ENCODE measurements at regions not wholly inside any gene's neighbourhood (a gene's known extent, or its start where the extent isn't known, plus 50 kb on each side); places are given as distances from the start of the nearest gene placed in this dataset.
"Not testable (repeated sequence)": the region's sequence is repeated elsewhere in the genome, so short reads cannot be mapped to it uniquely, and the experiment has no call there.

GRCh38 chr4:30866346-30866745 is 146.2 kb downstream of the PCDH7 start:
- Histone ChIP-seq H3K9me3 (ENCODE audit: control insufficient read depth, insufficient read depth, low read length) (no peaks in the 10 kb centered on the region), H3K27me3 (ENCODE audit: control insufficient read depth, insufficient read depth, low read length) (no peaks in the 10 kb centered on the region), H3K4me1 (ENCODE audit: control insufficient read depth, insufficient read depth, low read length) (no peaks in the 10 kb centered on the region), H3K36me3 (ENCODE audit: control insufficient read depth, insufficient read depth, low read length) (no peaks in the 10 kb centered on the region), H3K4me3 (ENCODE audit: low read depth, low read length) (no peak overlapping the region), H3K27ac (ENCODE audit: low read depth, low read length) (no peak overlapping the region)
- DNase-seq (ENCODE audit: low read depth in 4 of 6, low spot score in 6 of 6): no peak
- WGBS (ENCODE audit: insufficient coverage): no CpG with 5 or more reads among the region's 1 CpG

DNA sequence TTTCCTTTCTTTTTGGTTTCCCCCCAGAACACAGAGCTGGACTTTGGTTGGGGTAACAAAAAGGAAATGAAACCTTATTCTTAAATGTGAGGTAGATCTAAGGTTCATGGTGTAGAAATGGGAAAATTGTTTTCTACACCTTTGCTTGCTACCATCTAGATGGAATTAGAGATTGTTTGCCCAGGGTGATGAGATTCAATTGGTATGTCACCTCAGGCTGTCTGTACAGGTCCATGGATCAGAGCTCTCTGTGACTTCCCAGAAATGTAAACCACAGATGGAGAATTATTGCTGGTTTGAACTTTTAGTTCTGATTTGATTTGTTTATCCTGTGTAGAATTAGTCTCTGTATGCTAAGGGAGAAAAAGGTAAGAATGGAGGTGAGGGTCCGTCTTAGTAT is 146.7 kb downstream of the PCDH7 start:
- no peaks in the 10 kb centered on the region for H3K27me3 ChIP-seq (ENCODE audit: control insufficient read depth, insufficient read depth, low read length)
- H3K27ac ChIP-seq (ENCODE audit: low read depth, low read length): no peak overlapping the region
- WGBS (ENCODE audit: insufficient coverage): no CpG with 5 or more reads among the region's 1 CpG
- DNase-seq (ENCODE audit: low read depth in 4 of 6, low spot score in 6 of 6): no peak
- H3K4me1 ChIP-seq (ENCODE audit: control insufficient read depth, insufficient read depth, low read length): no peaks in the 10 kb centered on the region
- H3K9me3 ChIP-seq (ENCODE audit: control insufficient read depth, insufficient read depth, low read length): no peaks in the 10 kb centered on the region
- H3K4me3 ChIP-seq (ENCODE audit: low read depth, low read length): no peak overlapping the region
- H3K36me3 ChIP-seq (ENCODE audit: control insufficient read depth, insufficient read depth, low read length): no peaks in the 10 kb centered on the region

GRCh38 chr4:30867427-30867826 is 147.3 kb downstream of the PCDH7 start:
- no peak overlapping the region for H3K27ac ChIP-seq (ENCODE audit: low read depth, low read length)
- WGBS (ENCODE audit: insufficient coverage): 80% methylated on average over 1 of the region's 3 CpGs
- no peaks in the 10 kb centered on the region for H3K27me3 ChIP-seq (ENCODE audit: control insufficient read depth, insufficient read depth, low read length)
- no peaks in the 10 kb centered on the region for H3K4me1 ChIP-seq (ENCODE audit: control insufficient read depth, insufficient read depth, low read length)
- H3K4me3 ChIP-seq (ENCODE audit: low read depth, low read length): no peak overlapping the region
- DNase-seq (ENCODE audit: low read depth in 4 of 6, low spot score in 6 of 6): peak in 1 of 6 donors; percentile 13
- no peaks in the 10 kb centered on the region for H3K36me3 ChIP-seq (ENCODE audit: control insufficient read depth, insufficient read depth, low read length)
- no peaks in the 10 kb centered on the region for H3K9me3 ChIP-seq (ENCODE audit: control insufficient read depth, insufficient read depth, low read length)

DNA sequence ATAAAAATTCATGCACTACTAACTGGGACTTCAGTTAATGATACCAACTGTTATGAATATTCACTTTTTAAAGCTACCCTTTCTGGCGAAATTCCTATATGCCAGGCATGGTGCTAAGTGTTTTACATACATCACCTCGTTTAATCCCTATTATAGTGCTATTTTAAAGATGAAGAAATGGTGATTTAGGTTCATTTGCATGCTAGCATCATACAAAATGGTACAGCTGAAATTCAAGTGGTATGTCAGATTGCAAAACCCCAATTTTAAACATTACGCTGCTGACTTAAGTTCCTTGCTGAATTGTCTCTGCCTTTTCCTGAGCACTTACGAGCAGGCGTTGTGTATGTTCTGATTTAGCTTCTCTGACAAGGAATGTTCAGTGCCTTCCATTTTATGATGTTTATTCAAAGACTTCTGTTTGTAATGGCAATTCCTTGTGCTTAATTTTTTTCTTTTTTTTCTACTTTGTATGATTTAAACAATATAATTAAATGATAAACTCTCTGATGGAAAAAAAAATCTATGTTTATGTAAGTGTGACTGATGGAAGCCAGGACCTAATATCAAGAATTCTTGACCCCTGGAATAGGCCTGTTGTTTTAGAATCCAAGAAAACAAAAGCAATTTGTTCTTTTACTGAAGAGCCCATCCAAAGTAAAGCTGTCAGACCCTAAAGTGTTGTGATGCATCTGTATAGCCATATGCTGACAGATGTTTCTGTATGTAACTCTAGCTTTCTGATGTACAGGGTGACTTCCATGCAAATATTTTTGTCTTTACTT is 148.1 kb downstream of the PCDH7 start:
- DNase-seq (ENCODE audit: low read depth in 4 of 6, low spot score in 6 of 6): peak in 1 of 6 donors; percentile 63
- no peak overlapping the region for H3K27ac ChIP-seq (ENCODE audit: low read depth, low read length)

DNA sequence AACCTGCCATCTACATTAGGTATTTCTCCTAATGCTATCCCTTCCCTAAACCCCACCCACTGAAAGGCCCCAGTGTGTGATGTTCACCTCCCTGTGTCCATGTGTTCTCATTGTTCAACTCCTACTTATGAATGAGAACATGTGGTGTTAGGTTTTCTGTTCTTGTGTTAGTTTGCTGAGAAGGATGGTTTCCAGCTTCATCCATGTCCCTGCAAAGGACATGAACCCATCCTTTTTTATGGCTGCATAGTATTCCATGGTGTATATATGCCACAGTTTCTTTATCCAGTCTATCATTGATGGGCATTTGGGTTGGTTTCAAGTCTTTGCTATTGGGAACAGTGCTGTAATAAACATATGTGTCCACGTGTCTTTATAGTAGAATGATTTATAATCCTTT is 149.2 kb downstream of the PCDH7 start:
- not testable (repeated sequence) for DNase-seq (ENCODE audit: low read depth in 4 of 6, low spot score in 6 of 6); H3K27me3 ChIP-seq (ENCODE audit: control insufficient read depth, insufficient read depth, low read length); H3K9me3 ChIP-seq (ENCODE audit: control insufficient read depth, insufficient read depth, low read length); H3K36me3 ChIP-seq (ENCODE audit: control insufficient read depth, insufficient read depth, low read length); H3K4me3 ChIP-seq (ENCODE audit: low read depth, low read length); H3K4me1 ChIP-seq (ENCODE audit: control insufficient read depth, insufficient read depth, low read length); H3K27ac ChIP-seq (ENCODE audit: low read depth, low read length)
- WGBS (ENCODE audit: insufficient coverage): no CpG with 5 or more reads among the region's 1 CpG

More for the DNA sequence above, 148.1 kb downstream of the PCDH7 start:
- H3K4me1 ChIP-seq (ENCODE audit: control insufficient read depth, insufficient read depth, low read length): no peaks in the 10 kb centered on the region
- no CpG with 5 or more reads among the region's 5 CpGs for WGBS (ENCODE audit: insufficient coverage)
- no peak overlapping the region for H3K4me3 ChIP-seq (ENCODE audit: low read depth, low read length)
- H3K27me3 ChIP-seq (ENCODE audit: control insufficient read depth, insufficient read depth, low read length): no peaks in the 10 kb centered on the region
- H3K36me3 ChIP-seq (ENCODE audit: control insufficient read depth, insufficient read depth, low read length): no peaks in the 10 kb centered on the region
- no peaks in the 10 kb centered on the region for H3K9me3 ChIP-seq (ENCODE audit: control insufficient read depth, insufficient read depth, low read length)

- Histone ChIP-seq H3K9me3 (ENCODE audit: control insufficient read depth, insufficient read depth, low read length) (no peaks in the 10 kb centered on the region), H3K27me3 (ENCODE audit: control insufficient read depth, insufficient read depth, low read length) (no peaks in the 10 kb centered on the region), H3K4me3 (ENCODE audit: low read depth, low read length) (no peak overlapping the region), H3K27ac (ENCODE audit: low read depth, low read length) (no peak overlapping the region), H3K36me3 (ENCODE audit: control insufficient read depth, insufficient read depth, low read length) (no peaks in the 10 kb centered on the region), H3K4me1 (ENCODE audit: control insufficient read depth, insufficient read depth, low read length) (no peaks in the 10 kb centered on the region)
- no peak for DNase-seq (ENCODE audit: low read depth in 4 of 6, low spot score in 6 of 6)
- WGBS (ENCODE audit: insufficient coverage): 80% methylated on average over 1 of the region's 2 CpGs
Observed at GRCh38 chr4:30870513-30870912, 150.3 kb downstream of the PCDH7 start.

GRCh38 chr4:30875658-30876269 is 155.6 kb downstream of the PCDH7 start:
- H3K9me3 ChIP-seq (ENCODE audit: control insufficient read depth, insufficient read depth, low read length): no peaks in the 10 kb centered on the region
- H3K4me1 ChIP-seq (ENCODE audit: control insufficient read depth, insufficient read depth, low read length): no peaks in the 10 kb centered on the region
- no peak for DNase-seq (ENCODE audit: low read depth in 4 of 6, low spot score in 6 of 6)
- H3K4me3 ChIP-seq (ENCODE audit: low read depth, low read length): no peak overlapping the region
- H3K27me3 ChIP-seq (ENCODE audit: control insufficient read depth, insufficient read depth, low read length): no peaks in the 10 kb centered on the region
- H3K27ac ChIP-seq (ENCODE audit: low read depth, low read length): no peak overlapping the region
- H3K36me3 ChIP-seq (ENCODE audit: control insufficient read depth, insufficient read depth, low read length): no peaks in the 10 kb centered on the region
- 20% methylated on average over 1 of the region's 3 CpGs for WGBS (ENCODE audit: insufficient coverage)

DNA sequence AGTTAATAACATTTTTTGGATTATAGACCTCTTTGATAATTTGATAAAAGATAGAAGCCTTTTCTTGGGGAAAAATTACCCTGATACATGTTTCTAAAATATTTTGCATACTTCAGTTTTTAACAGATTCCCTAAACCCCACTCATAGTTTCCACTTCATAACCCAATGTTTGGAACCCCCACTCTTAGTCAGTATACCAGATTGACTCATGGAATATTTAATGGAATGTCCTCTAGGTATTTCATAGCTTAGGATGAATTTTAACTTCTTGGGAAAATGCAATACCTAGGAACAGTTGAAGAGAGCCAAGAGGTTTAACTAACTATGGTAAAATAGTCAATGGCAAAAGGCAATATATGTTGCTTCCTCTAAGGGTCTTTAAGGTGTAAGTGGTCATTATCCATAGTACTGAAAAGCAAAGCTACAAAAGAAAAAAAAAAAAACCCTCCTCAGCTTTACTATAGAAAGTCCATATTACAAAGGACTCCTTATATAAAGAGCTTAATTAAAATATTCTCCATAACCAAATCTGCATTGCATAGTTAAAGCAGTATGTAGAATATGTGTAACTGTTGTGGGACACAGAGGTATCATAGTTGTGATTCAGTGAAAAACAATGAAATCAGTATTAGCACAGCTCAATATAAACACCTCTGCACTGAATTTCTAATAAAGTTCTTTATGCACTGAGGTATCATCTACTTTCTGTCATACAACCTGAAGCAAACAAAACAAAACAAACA is 159.9 kb downstream of the PCDH7 start:
- no peak overlapping the region for H3K27ac ChIP-seq (ENCODE audit: low read depth, low read length)
- no peak for DNase-seq (ENCODE audit: low read depth in 4 of 6, low spot score in 6 of 6)
- no peaks in the 10 kb centered on the region for H3K4me1 ChIP-seq (ENCODE audit: control insufficient read depth, insufficient read depth, low read length)
- no peaks in the 10 kb centered on the region for H3K27me3 ChIP-seq (ENCODE audit: control insufficient read depth, insufficient read depth, low read length)
- no peaks in the 10 kb centered on the region for H3K36me3 ChIP-seq (ENCODE audit: control insufficient read depth, insufficient read depth, low read length)
- H3K4me3 ChIP-seq (ENCODE audit: low read depth, low read length): no peak overlapping the region
- no peaks in the 10 kb centered on the region for H3K9me3 ChIP-seq (ENCODE audit: control insufficient read depth, insufficient read depth, low read length)

GRCh38 chr4:30881985-30882384 is 161.8 kb downstream of the PCDH7 start:
- WGBS (ENCODE audit: insufficient coverage): no CpG with 5 or more reads among the region's 2 CpGs
- Histone ChIP-seq H3K4me3 (ENCODE audit: low read depth, low read length) (no peak overlapping the region), H3K36me3 (ENCODE audit: control insufficient read depth, insufficient read depth, low read length) (no peaks in the 10 kb centered on the region), H3K27ac (ENCODE audit: low read depth, low read length) (no peak overlapping the region), H3K4me1 (ENCODE audit: control insufficient read depth, insufficient read depth, low read length) (no peaks in the 10 kb centered on the region), H3K9me3 (ENCODE audit: control insufficient read depth, insufficient read depth, low read length) (peaks cover 2% of the 10 kb centered on the region), H3K27me3 (ENCODE audit: control insufficient read depth, insufficient read depth, low read length) (no peaks in the 10 kb centered on the region)
- no peak for DNase-seq (ENCODE audit: low read depth in 4 of 6, low spot score in 6 of 6)
